ENCODE measurements at regions not wholly inside any gene's neighbourhood (a gene's known extent, or its start where the extent isn't known, plus 50 kb on each side); places are given as distances from the start of the nearest gene placed in this dataset.

DNA sequence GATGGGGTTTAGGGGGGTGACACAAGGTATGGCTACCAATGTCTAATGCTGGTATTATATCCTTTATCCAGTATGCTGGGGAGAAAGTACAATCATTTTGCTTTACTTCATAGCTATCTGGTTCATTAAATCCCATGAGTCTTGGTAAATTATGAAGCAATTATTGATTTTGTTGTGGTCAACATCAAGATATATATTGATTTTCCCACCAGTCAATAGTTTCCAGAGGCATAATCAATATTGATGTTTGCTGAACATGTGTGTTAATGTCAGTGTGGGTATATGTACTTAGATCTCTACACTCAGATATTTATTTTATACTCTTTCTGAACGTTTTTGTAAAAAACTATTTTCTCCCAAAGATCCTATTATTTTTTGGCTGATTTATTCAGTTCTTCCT is 155.5 kb downstream of the BACH1 start:
- TF ChIP-seq POLR2A (IDR thresholded peaks at IDR 0.05; ENCODE audit: low read length), result no peak
- no peak for TF ChIP-seq GATA1 (IDR thresholded peaks at IDR 0.05; ENCODE audit: low read depth, low read length)

Measured in erythroblast (primary cell).